Mesothelial cell of epicardium (in vitro differentiated cells): ENCODE measurements at regions not wholly inside any gene's neighbourhood (a gene's known extent, or its start where the extent isn't known, plus 50 kb on each side); places are given as distances from the start of the nearest gene placed in this dataset.

Source experiments
- DNase-seq, 2 experiments: peaks; one replicate each; pipeline ENCODE4 v3.0.0; 2021; ENCODE audit warnings: low spot score in 2 of 2; ENCODE audit not compliant: unreplicated experiment in 2 of 2
- H3K27ac Mint-ChIP-seq: 2 replicates; pipeline ENCODE4 v1.8.0; 2021; ENCODE audit warnings: mixed read lengths
- H3K27me3 Mint-ChIP-seq: 2 replicates; pipeline ENCODE4 v1.8.0; 2021; ENCODE audit warnings: low read depth, mixed read lengths
- H3K36me3 Mint-ChIP-seq: 2 replicates; pipeline ENCODE4 v1.8.0; 2021; ENCODE audit warnings: mixed read lengths
- H3K4me1 Mint-ChIP-seq: 2 replicates; pipeline ENCODE4 v1.8.0; 2021; ENCODE audit warnings: mixed read lengths
- H3K4me3 Mint-ChIP-seq: 2 replicates; pipeline ENCODE4 v1.8.0; 2021; ENCODE audit warnings: mild to moderate bottlenecking, moderate library complexity, mixed read lengths
- H3K9me3 Mint-ChIP-seq: 2 replicates; pipeline ENCODE4 v1.8.0; 2021; ENCODE audit warnings: mixed read lengths
- TF ChIP-seq, protein P1 (sequence below): fragments of 200-600 bp; sonication (generic); IDR thresholded peaks from one replicate; pipeline ENCODE4 v1.5.0; 2021; ENCODE audit warnings: antibody characterized with exemption; ENCODE audit not compliant: unreplicated experiment

DNA sequence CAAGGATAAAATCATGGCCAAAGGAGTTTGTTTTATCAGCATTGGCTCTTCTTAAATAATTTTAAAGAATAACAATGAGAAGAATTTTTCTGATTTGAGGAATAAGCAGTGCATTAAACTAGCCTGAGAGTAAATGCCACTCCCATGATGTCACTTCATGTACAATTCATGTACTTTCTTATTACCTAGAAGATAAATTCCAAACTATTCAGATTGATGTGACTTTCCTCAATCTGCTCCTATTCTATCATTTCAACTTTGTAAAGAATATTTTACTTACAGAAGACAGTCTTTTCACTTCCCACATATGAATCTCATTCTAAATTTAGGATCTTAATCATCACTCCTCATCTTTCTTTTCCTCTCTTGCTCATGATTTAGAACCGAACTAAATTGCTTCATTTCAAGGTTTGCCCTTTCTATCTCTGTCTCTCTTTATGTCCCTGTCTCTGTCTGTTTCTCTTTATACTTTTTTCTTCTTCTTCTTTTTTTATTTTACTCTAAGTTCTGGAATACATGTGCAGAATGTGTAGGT is 1142.0 kb upstream of the PIK3C3 start:
- H3K27ac Mint-ChIP-seq = no peak overlapping the region
- TF ChIP-seq, protein P1, sequence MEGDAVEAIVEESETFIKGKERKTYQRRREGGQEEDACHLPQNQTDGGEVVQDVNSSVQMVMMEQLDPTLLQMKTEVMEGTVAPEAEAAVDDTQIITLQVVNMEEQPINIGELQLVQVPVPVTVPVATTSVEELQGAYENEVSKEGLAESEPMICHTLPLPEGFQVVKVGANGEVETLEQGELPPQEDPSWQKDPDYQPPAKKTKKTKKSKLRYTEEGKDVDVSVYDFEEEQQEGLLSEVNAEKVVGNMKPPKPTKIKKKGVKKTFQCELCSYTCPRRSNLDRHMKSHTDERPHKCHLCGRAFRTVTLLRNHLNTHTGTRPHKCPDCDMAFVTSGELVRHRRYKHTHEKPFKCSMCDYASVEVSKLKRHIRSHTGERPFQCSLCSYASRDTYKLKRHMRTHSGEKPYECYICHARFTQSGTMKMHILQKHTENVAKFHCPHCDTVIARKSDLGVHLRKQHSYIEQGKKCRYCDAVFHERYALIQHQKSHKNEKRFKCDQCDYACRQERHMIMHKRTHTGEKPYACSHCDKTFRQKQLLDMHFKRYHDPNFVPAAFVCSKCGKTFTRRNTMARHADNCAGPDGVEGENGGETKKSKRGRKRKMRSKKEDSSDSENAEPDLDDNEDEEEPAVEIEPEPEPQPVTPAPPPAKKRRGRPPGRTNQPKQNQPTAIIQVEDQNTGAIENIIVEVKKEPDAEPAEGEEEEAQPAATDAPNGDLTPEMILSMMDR = no peak
- H3K36me3 Mint-ChIP-seq = no peaks in the 10 kb centered on the region
- no peak overlapping the region for H3K4me3 Mint-ChIP-seq
- H3K27me3 Mint-ChIP-seq = no peaks in the 10 kb centered on the region
- no peak for DNase-seq
- peaks cover 4% of the 10 kb centered on the region for H3K9me3 Mint-ChIP-seq
- H3K4me1 Mint-ChIP-seq = no peaks in the 10 kb centered on the region

DNA sequence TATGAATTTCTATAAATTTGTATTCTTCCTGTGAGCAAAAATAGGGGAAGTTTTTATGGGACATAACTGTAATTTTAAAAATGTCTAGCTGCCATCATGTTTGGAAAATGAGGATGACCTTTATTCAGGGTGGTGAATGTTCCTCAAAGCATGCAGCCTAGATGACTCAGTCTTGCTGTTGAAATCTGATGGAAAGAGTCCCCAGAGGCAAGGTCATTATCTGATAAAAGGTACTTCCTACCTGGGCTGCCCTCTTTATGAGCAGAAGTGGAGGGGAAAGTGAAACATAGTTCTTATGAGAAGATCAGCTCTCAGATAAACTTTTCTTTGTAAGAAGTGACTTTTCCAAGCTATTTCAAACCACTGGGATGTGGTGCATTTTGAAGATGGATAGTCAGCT is 1144.7 kb upstream of the PIK3C3 start:
- Mint-ChIP-seq H3K9me3 (peaks cover 4% of the 10 kb centered on the region), H3K27me3 (no peaks in the 10 kb centered on the region), H3K4me1 (peaks cover 8% of the 10 kb centered on the region), H3K27ac (no peak overlapping the region), H3K36me3 (no peaks in the 10 kb centered on the region), H3K4me3 (no peak overlapping the region)
- TF ChIP-seq, protein P1 = no peak
- no peak for DNase-seq

DNA sequence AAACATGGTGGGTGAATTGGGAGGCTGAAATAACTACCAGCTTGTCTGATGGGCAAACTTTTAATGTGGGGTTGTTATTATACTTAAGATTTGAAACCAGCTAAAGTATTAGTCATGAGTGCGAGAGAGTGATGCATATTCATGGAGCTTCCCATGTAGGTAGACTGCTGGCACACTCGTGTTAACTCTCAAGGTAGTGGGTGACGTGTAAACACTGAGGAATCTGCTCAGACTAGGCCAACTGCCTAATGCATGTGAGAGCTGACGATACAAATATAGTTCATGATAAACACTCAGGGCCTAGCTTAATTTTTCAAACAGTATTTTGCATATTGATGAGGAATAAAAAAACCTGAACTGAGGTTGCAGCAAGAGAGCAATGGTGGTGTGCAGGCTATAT is 1165.7 kb upstream of the PIK3C3 start:
- TF ChIP-seq, protein P1 = no peak
- H3K4me3 Mint-ChIP-seq = no peak overlapping the region
- no peak for DNase-seq
- H3K9me3 Mint-ChIP-seq = peaks cover 6% of the 10 kb centered on the region
- no peaks in the 10 kb centered on the region for H3K4me1 Mint-ChIP-seq
- no peaks in the 10 kb centered on the region for H3K27me3 Mint-ChIP-seq
- H3K36me3 Mint-ChIP-seq = peaks cover 1% of the 10 kb centered on the region
- H3K27ac Mint-ChIP-seq = no peak overlapping the region

DNA sequence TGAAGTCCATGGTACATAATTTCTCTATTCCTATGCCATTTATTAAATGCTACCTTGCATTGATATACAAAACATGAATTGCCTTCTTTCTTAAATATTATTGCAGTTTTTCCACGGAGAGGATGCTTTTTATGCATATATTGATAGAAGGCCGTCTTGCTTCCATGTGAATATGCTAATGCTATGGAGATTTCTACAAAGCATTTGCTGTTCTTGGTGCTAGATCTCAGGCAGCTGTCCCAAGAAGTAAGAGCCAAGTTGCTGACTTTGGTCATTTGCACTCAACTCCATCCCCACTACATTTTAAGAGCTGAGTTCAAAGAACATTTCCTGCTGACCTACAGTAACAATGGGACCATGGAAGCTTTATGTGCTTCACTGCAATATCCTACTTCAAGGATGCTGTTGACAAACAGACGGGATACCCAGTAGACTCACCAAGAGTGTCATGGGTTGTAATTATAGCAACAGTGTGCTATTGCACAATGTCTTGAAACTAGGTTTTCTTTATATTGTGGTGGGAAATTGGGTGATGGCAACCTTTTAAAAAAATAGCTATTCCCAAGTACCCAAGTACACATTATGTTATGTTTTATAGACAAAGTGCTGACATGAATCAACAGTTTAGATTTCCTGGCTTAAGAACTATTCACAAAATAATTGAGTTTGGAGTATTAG is 1172.4 kb upstream of the PIK3C3 start:
- Mint-ChIP-seq H3K36me3 (no peaks in the 10 kb centered on the region), H3K4me1 (no peaks in the 10 kb centered on the region), H3K9me3 (no peaks in the 10 kb centered on the region), H3K27ac (no peak overlapping the region), H3K4me3 (no peak overlapping the region), H3K27me3 (no peaks in the 10 kb centered on the region)
- TF ChIP-seq, protein P1 = no peak
- DNase-seq = no peak

DNA sequence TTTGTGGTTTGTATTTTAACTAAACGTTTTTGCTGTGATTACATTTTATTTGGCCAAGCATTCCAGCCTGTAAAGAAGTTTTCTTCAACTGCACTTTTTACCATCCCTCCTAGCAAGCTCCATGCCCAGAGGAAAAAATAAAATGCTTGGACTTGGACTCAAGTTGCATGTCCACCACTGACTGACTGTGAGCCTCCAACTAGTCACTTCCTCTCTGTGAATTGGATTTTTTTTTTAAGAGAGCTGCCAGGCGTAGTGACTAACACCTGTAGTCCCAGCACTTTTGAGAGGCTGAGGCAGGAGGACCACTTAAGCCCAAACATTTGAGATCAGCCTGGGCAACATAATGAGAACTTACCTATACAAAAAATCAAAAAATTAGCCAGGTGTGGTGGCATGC is 1185.2 kb upstream of the PIK3C3 start:
- Mint-ChIP-seq H3K27me3 (no peaks in the 10 kb centered on the region), H3K4me1 (no peaks in the 10 kb centered on the region), H3K4me3 (no peak overlapping the region), H3K9me3 (peaks cover 6% of the 10 kb centered on the region), H3K27ac (no peak overlapping the region), H3K36me3 (no peaks in the 10 kb centered on the region)
- DNase-seq = no peak
- TF ChIP-seq, protein P1 = no peak
